Thymus (tissue), 11 donors: ENCODE measurements at regions not wholly inside any gene's neighbourhood (a gene's known extent, or its start where the extent isn't known, plus 50 kb on each side); places are given as distances from the start of the nearest gene placed in this dataset.
"Not testable (repeated sequence)": the region's sequence is repeated elsewhere in the genome, so short reads cannot be mapped to it uniquely, and the experiment has no call there.

Source experiments
- DNase-seq, 9 donors: peaks; one replicate each; pipeline ENCODE4 v3.0.0-alpha.2; 2013; ENCODE audit warnings: low spot score in 9 of 9, low read depth in 6 of 9, missing footprints in 1 of 9
- H3K27ac ChIP-seq, 2 donors: one replicate each; pipeline ENCODE4 v1.5.1; 2013; ENCODE audit warnings: control low read depth in 1 of 2, low read depth in 1 of 2, low read length in 1 of 2, mild to moderate bottlenecking in 1 of 2, moderate library complexity in 1 of 2
- H3K27me3 ChIP-seq, 2 donors: one replicate each; pipeline ENCODE4 v1.5.1; 2013; ENCODE audit warnings: low read length in 1 of 2; ENCODE audit not compliant: control insufficient read depth in 2 of 2, insufficient read depth in 1 of 2
- H3K36me3 ChIP-seq, 2 donors: one replicate each; pipeline ENCODE4 v1.5.1; 2013; ENCODE audit warnings: low read length in 1 of 2, mild to moderate bottlenecking in 1 of 2, moderate library complexity in 1 of 2; ENCODE audit not compliant: control insufficient read depth in 2 of 2, insufficient read depth in 2 of 2
- H3K4me1 ChIP-seq, 2 donors: one replicate each; pipeline ENCODE4 v1.5.1; 2013; ENCODE audit warnings: low read length in 2 of 2; ENCODE audit not compliant: control insufficient read depth in 2 of 2, insufficient read depth in 2 of 2
- H3K4me3 ChIP-seq, 2 donors: one replicate each; pipeline ENCODE4 v1.5.1; 2013; ENCODE audit warnings: low read length in 2 of 2, control low read depth in 1 of 2, mild to moderate bottlenecking in 1 of 2
- H3K9me3 ChIP-seq, 2 donors: one replicate each; pipeline ENCODE4 v1.5.1; 2013; ENCODE audit warnings: low read length in 1 of 2, mild to moderate bottlenecking in 1 of 2; ENCODE audit not compliant: control insufficient read depth in 2 of 2, insufficient read depth in 1 of 2
- WGBS: extraction: QIAGEN DNeasy Blood & Tissue Kit; methylation state at CpG from one replicate; pipeline ENCODE4 v1.1.7; 2013; 5-methylcytosine and 5-hydroxymethylcytosine counted together
- donor health status: healthy.

GRCh38 chr6:169917153-169917552 lies 165.7 kb downstream of the ERMARD start:
- Histone ChIP-seq H3K9me3 (no peaks in the 10 kb centered on the region), H3K36me3 (no peaks in the 10 kb centered on the region), H3K4me3 (no peak overlapping the region), H3K27me3 (no peaks in the 10 kb centered on the region), H3K27ac (no peak overlapping the region), H3K4me1 (peaks cover 0 to 3% of the 10 kb centered on the region in 2 donors)
- DNase-seq = no peak
- 97% methylated on average over 3 of the region's 3 CpGs for WGBS

- 97% methylated on average over 22 of the region's 22 CpGs for WGBS
- no peaks in the 10 kb centered on the region for H3K36me3 ChIP-seq
- no peaks in the 10 kb centered on the region for H3K9me3 ChIP-seq
- DNase-seq = no peak
- no peaks in the 10 kb centered on the region for H3K4me1 ChIP-seq
- H3K27me3 ChIP-seq = no peaks in the 10 kb centered on the region
- H3K27ac ChIP-seq = no peak overlapping the region
- no peak overlapping the region for H3K4me3 ChIP-seq
Measured at GRCh38 chr6:169915769-169916550, 164.5 kb downstream of the ERMARD start.

- H3K36me3 ChIP-seq, H3K4me3 ChIP-seq, H3K4me1 ChIP-seq, DNase-seq, H3K27ac ChIP-seq, H3K9me3 ChIP-seq, H3K27me3 ChIP-seq: not testable (repeated sequence)
- 96% methylated on average over 3 of the region's 3 CpGs for WGBS
Measured at GRCh38 chr6:169913745-169914144, 162.3 kb downstream of the ERMARD start.

- Histone ChIP-seq H3K9me3 (no peaks in the 10 kb centered on the region), H3K4me3 (no peak overlapping the region), H3K4me1 (no peaks in the 10 kb centered on the region), H3K27ac (no peak overlapping the region), H3K36me3 (no peaks in the 10 kb centered on the region), H3K27me3 (no peaks in the 10 kb centered on the region)
- peak in 1 of 9 donors; percentile 10 for DNase-seq
- WGBS = 7% methylated on average over 4 of the region's 4 CpGs
Measured at GRCh38 chr6:169913096-169913638, 161.7 kb downstream of the ERMARD start.

- no peak for DNase-seq
- Histone ChIP-seq H3K4me3 (no peak overlapping the region), H3K27ac (no peak overlapping the region), H3K27me3 (no peaks in the 10 kb centered on the region), H3K36me3 (no peaks in the 10 kb centered on the region), H3K4me1 (no peaks in the 10 kb centered on the region), H3K9me3 (no peaks in the 10 kb centered on the region)
- 89% methylated on average over 21 of the region's 21 CpGs for WGBS
Measured at GRCh38 chr6:169912266-169913095, 161.1 kb downstream of the ERMARD start.

GRCh38 chr6:169911264-169912263 lies 160.1 kb downstream of the ERMARD start:
- 95% methylated on average over 41 of the region's 41 CpGs for WGBS

GRCh38 chr6:169909113-169909512 lies 157.7 kb downstream of the ERMARD start:
- H3K4me1 ChIP-seq = no peaks in the 10 kb centered on the region
- no peak overlapping the region for H3K4me3 ChIP-seq
- H3K27me3 ChIP-seq = no peaks in the 10 kb centered on the region
- WGBS = 83% methylated on average over 7 of the region's 7 CpGs
- H3K27ac ChIP-seq = no peak overlapping the region
- H3K9me3 ChIP-seq = no peaks in the 10 kb centered on the region
- no peak for DNase-seq
- H3K36me3 ChIP-seq = no peaks in the 10 kb centered on the region

More at GRCh38 chr6:169911264-169912263, 160.1 kb downstream of the ERMARD start:
- Histone ChIP-seq H3K4me3 (no peak overlapping the region), H3K27ac (no peak overlapping the region), H3K36me3 (no peaks in the 10 kb centered on the region), H3K9me3 (no peaks in the 10 kb centered on the region), H3K4me1 (no peaks in the 10 kb centered on the region), H3K27me3 (no peaks in the 10 kb centered on the region)
- no peak for DNase-seq

GRCh38 chr6:169908403-169908933 lies 157.0 kb downstream of the ERMARD start:
- H3K4me1 ChIP-seq = no peaks in the 10 kb centered on the region
- WGBS = 92% methylated on average over 8 of the region's 8 CpGs
- no peaks in the 10 kb centered on the region for H3K9me3 ChIP-seq
- no peak for DNase-seq
- no peaks in the 10 kb centered on the region for H3K27me3 ChIP-seq
- no peak overlapping the region for H3K4me3 ChIP-seq
- H3K27ac ChIP-seq = no peak overlapping the region
- H3K36me3 ChIP-seq = no peaks in the 10 kb centered on the region
